GM21447 (cell line): ENCODE measurements at regions not wholly inside any gene's neighbourhood (a gene's known extent, or its start where the extent isn't known, plus 50 kb on each side); places are given as distances from the start of the nearest gene placed in this dataset.
"Not testable (repeated sequence)": the region's sequence is repeated elsewhere in the genome, so short reads cannot be mapped to it uniquely, and the experiment has no call there.

Experiments used
- ATAC-seq: cut with Tn5 transposase; IDR thresholded peaks from one replicate; pipeline ENCODE4 v1.9.1; 2021; ENCODE audit not compliant: unreplicated experiment

- no peak for ATAC-seq
Measured at GRCh38 chr19:31444931-31445330, 95.7 kb upstream of the TSHZ3 start.

- no peak for ATAC-seq
Measured at GRCh38 chr19:31445406-31445805, 96.2 kb upstream of the TSHZ3 start.

- no peak for ATAC-seq
Measured at GRCh38 chr19:31448221-31448657, 99.0 kb upstream of the TSHZ3 start.

GRCh38 chr19:31449379-31449778 lies 100.1 kb upstream of the TSHZ3 start:
- ATAC-seq, result no peak

- no peak for ATAC-seq
Measured at GRCh38 chr19:31450696-31451095, 101.5 kb upstream of the TSHZ3 start.

- ATAC-seq, result no peak
Measured at GRCh38 chr19:31451686-31452330, 102.6 kb upstream of the TSHZ3 start.

GRCh38 chr19:31459430-31459829 lies 110.2 kb upstream of the TSHZ3 start:
- ATAC-seq, result no peak

- ATAC-seq, result no peak
Measured at GRCh38 chr19:31461814-31462539, 112.7 kb upstream of the TSHZ3 start.

- ATAC-seq, result no peak
Measured at GRCh38 chr19:31470229-31470939, 121.1 kb upstream of the TSHZ3 start.

GRCh38 chr19:31470952-31471351 lies 121.7 kb upstream of the TSHZ3 start:
- no peak for ATAC-seq

- ATAC-seq, result no peak
Measured at GRCh38 chr19:31478241-31478640, 129.0 kb upstream of the TSHZ3 start.

- no peak for ATAC-seq
Measured at GRCh38 chr19:31483226-31483857, 134.1 kb upstream of the TSHZ3 start.

- ATAC-seq, result not testable (repeated sequence)
Measured at GRCh38 chr19:31484858-31485410, 135.7 kb upstream of the TSHZ3 start.

- ATAC-seq, result no peak
Measured at GRCh38 chr19:31485472-31485871, 136.2 kb upstream of the TSHZ3 start.

- no peak for ATAC-seq
Measured at GRCh38 chr19:31491242-31491641, 142.0 kb upstream of the TSHZ3 start.

GRCh38 chr19:31492050-31492449 lies 142.8 kb upstream of the TSHZ3 start:
- ATAC-seq, result no peak

- no peak for ATAC-seq
Measured at GRCh38 chr19:31496076-31496475, 146.8 kb upstream of the TSHZ3 start.

GRCh38 chr19:31497709-31498108 lies 148.5 kb upstream of the TSHZ3 start:
- ATAC-seq, result no peak

GRCh38 chr19:31498781-31499180 lies 149.5 kb upstream of the TSHZ3 start:
- no peak for ATAC-seq

GRCh38 chr19:31499281-31500196 lies 150.3 kb upstream of the TSHZ3 start:
- ATAC-seq, result no peak
